GM18868 (cell line): ENCODE measurements at regions not wholly inside any gene's neighbourhood (a gene's known extent, or its start where the extent isn't known, plus 50 kb on each side); places are given as distances from the start of the nearest gene placed in this dataset.
A peak's percentile ranks its signal among the peaks of the same experiment; 100 is the strongest.
"Not testable (repeated sequence)": the region's sequence is repeated elsewhere in the genome, so short reads cannot be mapped to it uniquely, and the experiment has no call there.

ENCODE experiments used
- ATAC-seq: cut with Tn5 transposase; IDR thresholded peaks from one replicate; pipeline ENCODE4 v1.9.1; 2021; ENCODE audit warnings: mild to moderate bottlenecking, moderate library complexity; ENCODE audit not compliant: unreplicated experiment

GRCh38 chr17:72385475-72385874, 264.7 kb downstream of the SOX9 start:
- no peak for ATAC-seq

- not testable (repeated sequence) for ATAC-seq
Observed at GRCh38 chr17:72386173-72386572, 265.4 kb downstream of the SOX9 start.

GRCh38 chr17:72386619-72387237, 265.9 kb downstream of the SOX9 start:
- ATAC-seq = no peak

DNA sequence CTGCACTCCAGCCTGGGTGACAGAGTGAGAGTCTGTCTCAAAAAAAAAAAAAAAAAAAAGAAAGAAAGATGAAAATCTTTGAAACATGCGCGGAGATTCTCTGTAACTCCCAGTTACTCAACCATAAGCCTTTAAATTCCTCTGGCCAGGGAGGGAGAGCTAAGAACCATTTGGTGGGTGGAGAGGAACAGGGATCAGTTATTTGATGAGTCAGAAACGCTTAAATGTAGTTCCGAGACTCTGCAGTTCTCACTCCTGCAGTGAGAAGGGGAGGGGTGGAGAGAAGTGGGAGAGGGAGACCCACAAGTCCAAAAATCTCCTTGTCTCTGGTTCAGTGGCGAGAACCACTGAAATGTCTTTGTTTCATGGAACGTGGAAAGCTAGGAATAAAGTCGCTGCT, 266.7 kb downstream of the SOX9 start:
- ATAC-seq = no peak

DNA sequence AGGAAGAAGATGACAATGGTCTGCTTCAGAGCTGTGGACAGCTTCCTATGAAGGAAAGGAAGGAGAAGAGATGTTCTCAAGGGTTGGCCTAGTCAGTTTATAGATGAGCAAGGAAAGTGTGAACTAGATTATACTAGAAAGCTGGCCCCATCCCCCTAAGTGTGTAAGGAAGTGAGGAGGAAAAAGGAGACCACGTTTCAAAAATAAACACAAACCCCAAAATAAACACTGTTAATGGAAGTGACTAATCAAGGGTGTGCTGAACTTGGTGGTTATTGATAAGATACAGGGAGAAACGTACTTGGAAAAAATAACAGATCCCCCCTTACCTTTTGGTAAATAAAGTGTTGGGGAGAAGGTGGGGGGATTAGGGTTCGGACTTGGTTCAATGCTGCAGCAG, 267.1 kb downstream of the SOX9 start:
- no peak for ATAC-seq

DNA sequence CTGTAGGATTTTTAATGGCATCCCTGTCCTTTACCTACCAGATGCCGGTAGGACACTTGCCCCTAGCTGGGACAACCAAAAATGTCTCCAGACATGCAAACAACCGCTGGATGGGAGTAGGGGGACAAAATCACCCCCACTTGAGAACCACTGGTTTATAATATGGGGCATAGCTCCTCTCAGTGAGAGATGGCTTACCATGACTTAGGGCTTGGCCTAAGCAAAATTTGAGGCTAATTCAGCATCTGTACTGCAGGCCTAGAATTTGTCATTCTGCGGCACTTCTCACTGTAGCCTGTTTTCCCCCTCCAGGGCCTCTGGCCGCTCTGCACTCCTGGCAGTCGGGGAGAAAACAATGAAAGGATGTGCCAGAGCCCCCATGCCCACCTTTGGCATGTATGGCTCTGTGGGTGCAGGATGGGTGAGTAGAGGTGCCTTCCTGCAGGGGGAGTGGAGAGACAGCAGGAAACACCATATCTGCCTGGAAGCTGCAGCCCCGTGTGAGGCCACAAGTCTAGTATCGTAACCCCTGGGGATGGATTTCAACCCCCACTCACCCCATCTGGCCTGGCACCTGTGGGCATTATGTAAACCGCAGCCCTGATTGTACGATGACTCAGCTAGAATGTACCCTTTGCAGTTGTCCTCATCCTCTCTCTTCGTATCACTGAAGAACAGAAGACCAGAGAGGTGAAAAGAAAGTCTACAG, 268.1 kb downstream of the SOX9 start:
- ATAC-seq = peak; percentile 66

DNA sequence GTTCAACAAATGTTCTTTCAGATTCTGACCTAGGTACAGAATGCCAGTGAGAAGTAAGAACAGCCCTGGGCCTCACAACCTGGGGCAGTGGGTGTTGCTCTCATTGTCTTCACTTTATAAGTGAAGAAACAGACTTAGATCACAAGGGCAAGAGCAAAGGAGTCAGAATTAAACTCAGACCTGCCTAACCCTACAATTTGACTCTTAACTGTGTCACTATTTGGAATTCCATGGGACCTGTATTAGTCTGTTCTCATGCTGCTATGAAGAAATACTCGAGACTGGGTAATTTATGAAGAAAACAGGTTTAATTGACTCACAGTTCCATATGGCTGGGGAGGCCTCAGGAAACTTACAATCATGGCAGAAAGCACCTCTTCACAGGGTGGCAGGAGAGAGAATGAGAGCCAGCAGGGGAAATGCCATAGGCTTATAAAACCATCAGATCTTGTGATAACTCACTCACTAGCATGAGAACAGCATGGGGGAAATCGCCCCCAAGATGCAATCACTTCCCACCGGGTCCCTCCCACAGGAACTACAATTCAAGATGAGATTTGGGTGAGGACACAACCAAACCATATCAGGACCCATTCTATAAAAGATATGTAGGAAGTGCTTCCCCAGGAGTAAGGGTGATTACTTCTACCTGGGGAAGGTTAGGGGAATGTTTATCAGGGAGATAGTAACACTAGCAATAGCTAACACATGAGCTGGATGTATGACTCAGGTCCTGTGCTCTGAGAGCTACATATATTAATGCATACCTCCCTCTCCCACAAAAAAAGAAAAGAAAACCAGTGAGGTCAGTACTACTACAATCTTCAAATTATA, 270.1 kb downstream of the SOX9 start:
- no peak for ATAC-seq

GRCh38 chr17:72392056-72393010, 271.5 kb downstream of the SOX9 start:
- ATAC-seq = peak; percentile 57

DNA sequence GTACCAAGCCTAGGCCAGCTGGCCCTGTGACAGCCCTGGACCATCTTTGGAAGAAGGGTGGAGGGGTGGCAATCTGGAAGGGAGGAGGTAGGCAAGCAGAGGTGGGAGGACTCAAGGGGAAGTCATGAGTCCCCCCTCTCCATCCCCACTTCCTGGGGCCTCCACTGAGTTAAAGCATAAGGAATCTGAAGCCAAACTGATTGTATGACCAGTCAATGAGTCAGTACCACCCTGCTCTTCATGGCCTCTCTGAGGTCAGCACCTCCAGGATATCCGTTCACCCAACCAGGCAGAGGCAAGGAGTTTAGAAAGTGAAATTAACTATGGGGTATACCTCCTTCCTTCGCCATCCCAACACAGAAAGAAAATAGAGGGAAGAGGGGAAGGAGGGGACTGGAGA, 272.7 kb downstream of the SOX9 start:
- no peak for ATAC-seq

DNA sequence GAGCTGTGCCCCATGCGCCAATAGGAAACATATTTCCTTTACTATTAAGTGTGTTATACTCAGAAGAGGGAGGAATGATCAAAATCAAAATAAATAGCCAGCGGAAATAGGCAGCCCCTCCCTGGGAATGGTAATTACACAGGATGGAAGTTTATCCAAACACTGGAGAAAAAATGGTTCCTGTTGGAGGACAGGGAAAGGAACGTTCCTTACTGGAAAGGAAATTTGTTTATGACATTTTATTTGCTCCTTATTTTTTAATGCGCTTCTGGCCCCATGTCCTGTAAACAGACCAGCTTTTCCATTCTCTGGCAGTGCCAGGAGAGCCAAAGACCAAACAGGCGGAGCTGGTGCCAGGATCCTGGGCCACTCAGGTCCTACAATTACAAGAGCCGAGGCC, 273.7 kb downstream of the SOX9 start:
- no peak for ATAC-seq

DNA sequence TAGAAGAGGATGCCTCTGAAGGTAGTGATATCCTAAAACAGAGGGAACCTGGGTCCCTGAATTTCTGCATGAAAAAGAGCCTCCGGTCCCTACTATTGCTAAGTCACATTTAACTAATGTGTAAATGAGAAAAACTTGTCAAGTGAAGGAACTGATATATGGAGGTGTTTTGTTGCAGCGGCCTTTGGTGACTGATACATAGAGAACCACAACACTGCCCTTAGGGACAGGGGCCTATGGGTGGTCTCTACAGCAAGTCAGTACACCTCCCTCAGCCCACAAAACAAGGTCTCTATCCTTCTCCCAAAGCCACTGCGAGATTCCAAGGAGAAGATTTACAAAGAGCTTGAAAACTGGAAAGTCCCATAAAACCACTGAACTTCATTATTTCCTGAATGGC, 275.3 kb downstream of the SOX9 start:
- ATAC-seq = no peak

- ATAC-seq = no peak
Observed at GRCh38 chr17:72397223-72397667, 276.4 kb downstream of the SOX9 start.

- ATAC-seq = no peak
Observed at GRCh38 chr17:72397687-72398086, 276.9 kb downstream of the SOX9 start.

DNA sequence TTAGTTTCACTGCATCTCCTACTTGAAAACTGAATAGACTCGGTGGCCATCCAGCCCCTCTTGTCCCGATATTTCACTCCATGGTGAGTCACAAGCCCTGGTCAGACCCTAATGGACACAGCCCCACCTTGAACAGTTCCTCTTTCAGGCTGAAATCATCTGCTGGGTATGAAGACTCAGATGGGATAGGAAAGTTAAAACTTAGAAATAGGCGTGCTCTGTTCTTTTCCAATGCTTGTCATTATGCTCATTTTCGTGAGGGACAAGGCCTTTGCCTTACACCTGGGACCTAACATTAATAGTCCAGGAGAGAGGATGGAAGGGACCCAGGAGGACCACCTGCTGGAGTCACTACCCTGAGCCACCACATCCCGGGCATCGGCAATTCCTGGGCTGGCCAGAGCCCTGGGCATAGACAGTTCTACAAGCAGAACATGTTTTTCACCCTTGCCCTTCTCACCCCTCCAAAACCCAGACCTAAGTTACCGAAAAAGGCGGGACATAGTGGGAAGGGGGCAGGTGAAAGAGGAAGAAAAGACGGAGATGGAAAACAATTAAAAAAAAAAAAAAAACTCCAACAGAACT, 278.3 kb downstream of the SOX9 start:
- no peak for ATAC-seq

DNA sequence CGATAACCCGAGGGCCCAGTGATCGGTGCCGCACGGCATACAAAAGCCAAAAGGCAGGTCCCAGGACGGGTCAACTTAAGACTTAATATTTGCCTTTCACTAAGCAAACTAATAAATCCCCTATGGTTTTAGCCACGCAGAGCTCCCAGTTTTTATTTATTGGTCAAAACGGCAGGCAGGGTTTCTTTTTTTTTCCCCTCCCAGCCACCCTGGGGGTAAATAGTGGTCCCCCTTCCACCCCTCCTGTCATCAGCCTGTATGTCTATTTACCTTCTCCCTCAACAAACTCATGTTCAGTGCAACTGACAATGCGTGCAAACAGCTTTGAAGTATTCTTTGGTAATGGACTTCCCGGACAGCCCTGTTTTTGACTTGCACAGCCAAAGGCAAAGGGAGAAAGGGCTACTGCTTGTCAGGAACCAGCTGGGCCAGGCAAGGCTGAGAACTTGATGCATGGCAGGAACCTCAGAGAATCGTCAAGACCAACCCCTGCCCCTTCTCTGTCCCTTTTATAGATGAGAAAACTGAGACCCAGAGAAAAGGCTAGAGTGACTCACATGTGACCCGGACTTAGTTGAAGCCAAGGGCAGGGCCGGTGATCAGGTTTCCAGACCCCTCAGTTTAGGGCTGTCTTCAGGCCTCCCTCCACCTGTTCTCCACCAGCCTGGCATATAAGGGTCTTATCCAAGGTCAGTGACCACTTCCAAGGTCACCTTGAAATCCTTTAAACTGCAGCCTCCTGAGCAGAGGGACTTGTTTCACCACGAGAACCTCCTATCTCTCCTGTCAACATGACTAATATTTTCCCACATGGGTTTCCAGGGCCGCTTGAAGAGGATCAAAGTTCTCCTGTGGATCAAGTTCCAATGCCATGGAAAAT, 279.0 kb downstream of the SOX9 start:
- ATAC-seq = no peak

- ATAC-seq = no peak
Observed at GRCh38 chr17:72400488-72400827, 279.6 kb downstream of the SOX9 start.

- peak; percentile 66 for ATAC-seq
Observed at GRCh38 chr17:72400863-72401262, 280.0 kb downstream of the SOX9 start.

- no peak for ATAC-seq
Observed at GRCh38 chr17:72401883-72402726, 281.3 kb downstream of the SOX9 start.
